ENCODE measurements at regions not wholly inside any gene's neighbourhood (a gene's known extent, or its start where the extent isn't known, plus 50 kb on each side); places are given as distances from the start of the nearest gene placed in this dataset.

GRCh38 chr16:64469906-64470702, 651.8 kb downstream of the CDH11 start:
- DNase-seq (ENCODE audit: low spot score) = no peak
- FAIRE-seq = no peak

GRCh38 chr16:64469351-64469750, 652.5 kb downstream of the CDH11 start:
- FAIRE-seq = no peak
- DNase-seq (ENCODE audit: low spot score) = no peak

GRCh38 chr16:64468515-64469090, 653.3 kb downstream of the CDH11 start:
- FAIRE-seq = no peak
- no peak for DNase-seq (ENCODE audit: low spot score)

- DNase-seq (ENCODE audit: low spot score) (no peak), FAIRE-seq (no peak)
Observed at GRCh38 chr16:64459821-64460220, 662.0 kb downstream of the CDH11 start.

GRCh38 chr16:64459402-64459801, 662.5 kb downstream of the CDH11 start:
- FAIRE-seq = no peak

GRCh38 chr16:64455275-64455674, 666.6 kb downstream of the CDH11 start:
- FAIRE-seq = peak; percentile 90

More at GRCh38 chr16:64459402-64459801, 662.5 kb downstream of the CDH11 start:
- DNase-seq (ENCODE audit: low spot score) = no peak

GRCh38 chr16:64453646-64454045, 668.2 kb downstream of the CDH11 start:
- DNase-seq (ENCODE audit: low spot score) (no peak), FAIRE-seq (no peak)

More at GRCh38 chr16:64455275-64455674, 666.6 kb downstream of the CDH11 start:
- peak; percentile 55 for DNase-seq (ENCODE audit: low spot score)

- no peak for FAIRE-seq
- DNase-seq (ENCODE audit: low spot score) = no peak
Observed at GRCh38 chr16:64452446-64452845, 669.4 kb downstream of the CDH11 start.

GRCh38 chr16:64450177-64450576, 671.7 kb downstream of the CDH11 start:
- DNase-seq (ENCODE audit: low spot score) (no peak), FAIRE-seq (no peak)

- DNase-seq (ENCODE audit: low spot score) = no peak
- no peak for FAIRE-seq
Observed at GRCh38 chr16:64449506-64449905, 672.4 kb downstream of the CDH11 start.

- no peak for FAIRE-seq
Observed at GRCh38 chr16:64445649-64446048, 676.2 kb downstream of the CDH11 start.

GRCh38 chr16:64445245-64445644, 676.6 kb downstream of the CDH11 start:
- no peak for FAIRE-seq
- DNase-seq (ENCODE audit: low spot score) = no peak

More at GRCh38 chr16:64445649-64446048, 676.2 kb downstream of the CDH11 start:
- DNase-seq (ENCODE audit: low spot score) = no peak

GRCh38 chr16:64440421-64440831, 681.4 kb downstream of the CDH11 start:
- FAIRE-seq = peak; percentile 99
- DNase-seq (ENCODE audit: low spot score) = peak; percentile 97

GRCh38 chr16:64440005-64440404, 681.9 kb downstream of the CDH11 start:
- peak; percentile 30 for DNase-seq (ENCODE audit: low spot score)
- no peak for FAIRE-seq

- no peak for FAIRE-seq
- no peak for DNase-seq (ENCODE audit: low spot score)
Observed at GRCh38 chr16:64437706-64438324, 684.0 kb downstream of the CDH11 start.

GRCh38 chr16:64434526-64435069, 687.3 kb downstream of the CDH11 start:
- FAIRE-seq (no peak), DNase-seq (ENCODE audit: low spot score) (no peak)

- peak; percentile 96 for FAIRE-seq
- peak; percentile 77 for DNase-seq (ENCODE audit: low spot score)
Observed at GRCh38 chr16:64428463-64429113, 693.3 kb downstream of the CDH11 start.

GRCh38 chr16:64426131-64426666, 695.7 kb downstream of the CDH11 start:
- no peak for FAIRE-seq
- no peak for DNase-seq (ENCODE audit: low spot score)

GRCh38 chr16:64425381-64425780, 696.5 kb downstream of the CDH11 start:
- no peak for FAIRE-seq
- DNase-seq (ENCODE audit: low spot score) = no peak

GRCh38 chr16:64422259-64422658, 699.6 kb downstream of the CDH11 start:
- no peak for FAIRE-seq

GRCh38 chr16:64421515-64421914, 700.3 kb downstream of the CDH11 start:
- FAIRE-seq = no peak
- DNase-seq (ENCODE audit: low spot score) = no peak

More at GRCh38 chr16:64422259-64422658, 699.6 kb downstream of the CDH11 start:
- DNase-seq (ENCODE audit: low spot score) = no peak
